Stimulated activated CD4-positive, alpha-beta T cell treated with anti-CD3 and anti-CD28 coated beads, Interleukin-1b, Interleukin-23, amount 100 ng/mL, for 24 hours (primary cell): ENCODE measurements at regions not wholly inside any gene's neighbourhood (a gene's known extent, or its start where the extent isn't known, plus 50 kb on each side); places are given as distances from the start of the nearest gene placed in this dataset.

Source experiments
- DNase-seq, 4 experiments: peaks; one replicate each; pipeline ENCODE4 v3.0.0-alpha.2; 2020; ENCODE audit warnings: low read depth in 4 of 4, low spot score in 1 of 4

DNA sequence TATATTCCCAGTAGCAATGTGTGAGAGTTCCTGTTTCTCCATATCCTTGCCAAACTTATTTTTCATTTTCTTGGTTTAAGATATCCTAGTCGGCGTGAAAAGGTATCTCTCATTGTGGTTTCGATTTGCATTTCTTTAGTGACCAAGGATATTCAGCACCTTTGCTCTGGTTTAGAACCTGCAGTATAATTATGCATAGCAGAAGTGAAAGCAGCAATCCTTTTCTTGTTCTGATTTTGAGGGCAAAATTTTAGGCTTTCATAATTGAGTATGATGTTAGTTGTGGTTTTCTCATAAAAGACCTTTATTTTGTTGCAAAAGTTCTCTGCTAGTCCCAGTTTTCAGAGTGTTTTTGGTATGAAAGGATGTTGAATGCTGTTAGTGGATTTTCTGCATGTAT lies 491.0 kb downstream of the FGF9 start:
- DNase-seq: no peak

DNA sequence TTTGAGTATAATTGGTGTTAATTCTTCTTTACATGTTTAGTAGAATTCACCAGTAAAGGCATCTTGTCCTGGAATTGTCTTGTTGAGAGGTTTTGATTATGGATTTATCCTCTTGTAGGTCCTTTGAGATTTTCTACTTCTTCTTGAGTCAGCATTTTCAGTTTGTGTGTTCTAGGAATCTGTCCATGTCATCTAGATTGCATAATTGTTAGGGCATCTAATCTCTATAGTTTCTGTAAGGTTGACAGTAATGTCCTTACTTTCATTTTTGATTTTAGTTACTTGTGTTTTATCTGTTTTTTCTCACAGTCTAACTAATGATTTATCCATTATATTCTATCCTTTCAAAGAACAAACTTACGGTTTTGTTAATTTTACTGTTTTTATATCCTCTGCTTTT lies 492.0 kb downstream of the FGF9 start:
- DNase-seq: no peak

DNA sequence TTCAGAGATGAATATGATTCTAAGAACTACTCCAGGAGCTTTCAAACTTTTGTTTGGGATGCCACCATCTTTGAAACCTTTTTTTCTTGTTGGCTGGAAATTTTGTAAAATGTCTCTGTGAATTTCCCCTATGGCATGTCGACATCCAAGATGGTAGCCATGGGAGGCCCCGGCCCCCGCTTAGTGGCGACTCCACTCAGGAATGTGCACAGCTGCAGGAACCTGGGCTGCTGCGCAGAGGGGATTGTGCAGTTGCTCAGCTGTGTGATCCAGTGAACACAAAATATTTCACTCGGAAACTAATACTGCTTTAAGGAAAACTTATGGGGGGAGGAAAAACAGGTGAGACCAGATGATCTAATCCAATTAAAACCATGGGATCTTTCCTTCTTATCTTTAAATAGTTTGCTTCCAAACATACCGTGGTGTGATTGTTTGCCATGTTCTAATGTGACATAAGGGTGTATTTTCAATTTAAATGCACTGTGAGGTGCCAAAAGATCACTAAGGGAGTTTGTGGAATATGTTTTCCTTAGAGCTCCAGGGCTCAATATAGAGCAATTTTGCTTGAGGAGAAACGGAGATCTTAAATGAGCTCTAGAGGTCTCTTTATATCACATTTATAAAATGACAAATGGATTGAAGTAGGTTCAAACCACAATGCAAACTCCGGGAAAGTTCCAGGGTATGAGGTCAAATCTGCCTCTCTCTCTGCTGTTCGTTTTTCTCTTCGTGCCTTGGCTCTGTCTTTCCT lies 497.7 kb downstream of the FGF9 start:
- no peak for DNase-seq

DNA sequence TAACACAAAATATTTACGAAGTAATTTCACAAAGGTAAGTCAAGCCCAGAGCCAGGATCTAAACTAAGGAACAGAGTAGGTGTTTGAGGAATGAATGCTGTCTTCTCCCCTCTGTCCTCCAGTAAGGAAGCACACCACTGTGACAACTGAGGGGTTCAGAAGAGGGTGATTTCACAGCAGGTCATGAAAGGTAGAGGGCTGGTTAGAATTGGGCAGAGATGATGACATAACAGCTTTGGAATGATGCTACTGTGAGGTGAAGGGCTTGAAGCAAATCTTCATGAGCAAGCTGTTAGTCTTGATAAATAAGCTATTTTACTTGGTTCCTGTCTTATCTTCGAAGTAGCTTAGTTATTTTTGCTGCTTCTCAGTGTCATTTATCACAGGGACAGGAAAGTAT lies 498.6 kb downstream of the FGF9 start:
- no peak for DNase-seq

DNA sequence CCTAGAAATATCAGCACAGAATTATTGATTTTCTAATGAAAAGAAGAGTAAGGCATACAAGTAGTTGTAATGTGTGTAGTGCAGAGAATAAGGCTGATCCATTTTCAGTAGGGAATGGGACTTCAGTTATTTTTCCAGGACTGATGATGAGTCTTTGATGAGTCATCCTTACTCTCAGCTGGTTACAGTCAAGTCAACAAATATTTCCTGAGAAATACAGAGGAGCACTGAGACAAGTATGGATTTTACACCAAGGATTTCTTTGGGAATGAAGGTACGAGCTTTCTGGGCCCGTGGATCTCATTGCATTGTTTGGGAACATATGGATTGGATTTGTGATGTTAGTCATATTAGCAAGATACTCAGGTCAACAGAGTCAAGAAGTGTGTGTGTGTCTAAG lies 502.7 kb downstream of the FGF9 start:
- no peak for DNase-seq

DNA sequence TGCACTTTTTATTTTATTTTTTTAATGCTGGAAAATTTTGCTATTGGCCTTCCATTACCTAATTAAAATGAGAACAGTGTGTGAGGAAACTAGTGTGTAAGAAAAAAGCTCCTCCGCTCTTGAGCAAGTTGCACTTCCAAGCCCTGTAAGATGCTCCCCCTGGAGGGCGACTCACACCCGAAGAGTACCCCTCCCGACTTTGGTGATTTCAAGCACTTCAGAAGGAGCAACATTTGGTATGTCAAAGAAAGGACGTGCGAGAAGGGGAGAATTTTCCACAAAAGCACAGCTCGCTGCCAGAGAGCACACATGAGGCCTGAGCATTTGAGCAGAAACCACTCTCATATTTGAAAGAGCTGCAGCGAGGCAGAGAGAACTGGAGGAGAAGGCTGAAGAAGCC lies 504.4 kb downstream of the FGF9 start:
- DNase-seq: no peak

DNA sequence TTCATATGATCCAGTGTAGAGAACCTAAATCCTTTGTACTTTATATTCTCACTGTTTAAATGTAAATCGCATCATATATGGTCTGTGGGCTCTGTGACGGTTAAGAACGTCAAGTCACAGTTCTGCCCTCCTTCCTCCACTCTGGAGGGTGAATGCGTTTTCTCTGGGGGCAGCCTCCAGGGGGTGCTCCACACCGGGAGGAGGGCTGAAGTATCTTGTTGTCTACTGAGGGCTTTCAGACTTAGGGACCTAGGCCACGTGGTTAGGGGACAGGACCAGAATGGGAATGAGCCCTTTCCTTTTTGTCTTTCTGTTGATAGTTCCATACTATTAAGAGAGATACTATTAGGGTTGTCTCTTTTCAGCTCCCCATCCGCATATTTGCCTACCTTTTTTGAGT lies 504.9 kb downstream of the FGF9 start:
- DNase-seq: no peak

DNA sequence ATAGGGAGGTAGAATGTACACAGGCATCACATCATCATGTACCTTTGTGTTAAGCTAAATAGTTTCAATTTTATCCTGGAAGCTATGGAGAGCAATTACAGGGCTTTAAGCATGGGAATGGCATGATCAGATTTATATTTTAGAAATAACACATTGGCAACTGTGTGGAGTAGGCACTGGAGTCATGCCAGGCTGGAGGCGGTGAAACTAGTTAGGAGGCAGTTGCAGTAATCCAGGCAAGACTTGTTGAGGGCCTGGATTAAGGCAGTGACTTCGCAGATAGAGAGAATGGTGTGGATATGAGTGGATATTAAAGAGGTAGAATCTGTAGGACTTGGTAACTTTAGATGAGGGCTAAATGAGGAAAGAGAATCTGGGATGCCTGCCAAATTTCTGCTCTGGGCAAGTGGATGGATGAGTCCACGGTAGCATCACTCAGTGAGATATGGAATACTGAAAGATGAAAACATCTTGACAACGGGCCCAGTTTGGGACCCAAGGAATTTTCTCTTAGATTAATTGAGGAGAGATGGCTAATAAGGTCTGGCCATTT lies 506.2 kb downstream of the FGF9 start:
- DNase-seq: no peak

DNA sequence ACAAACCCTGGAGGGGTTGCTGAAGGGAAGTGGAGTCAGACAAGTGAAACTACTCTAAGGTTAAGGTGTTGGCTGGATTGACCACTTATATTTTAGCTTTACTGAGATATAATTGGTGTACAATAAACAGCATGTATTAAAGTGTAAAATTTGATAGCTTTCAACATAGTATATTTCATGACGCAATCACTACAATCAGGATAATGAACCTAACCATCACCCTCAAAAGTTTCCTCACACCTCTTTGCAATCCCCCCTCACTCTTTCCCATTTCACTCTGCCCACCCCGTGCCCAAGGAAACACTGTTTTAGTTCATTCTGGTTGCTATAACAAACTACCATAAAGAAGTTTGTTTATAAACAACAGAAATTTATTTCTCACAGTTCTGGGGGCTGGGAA lies 508.0 kb downstream of the FGF9 start:
- DNase-seq: no peak

DNA sequence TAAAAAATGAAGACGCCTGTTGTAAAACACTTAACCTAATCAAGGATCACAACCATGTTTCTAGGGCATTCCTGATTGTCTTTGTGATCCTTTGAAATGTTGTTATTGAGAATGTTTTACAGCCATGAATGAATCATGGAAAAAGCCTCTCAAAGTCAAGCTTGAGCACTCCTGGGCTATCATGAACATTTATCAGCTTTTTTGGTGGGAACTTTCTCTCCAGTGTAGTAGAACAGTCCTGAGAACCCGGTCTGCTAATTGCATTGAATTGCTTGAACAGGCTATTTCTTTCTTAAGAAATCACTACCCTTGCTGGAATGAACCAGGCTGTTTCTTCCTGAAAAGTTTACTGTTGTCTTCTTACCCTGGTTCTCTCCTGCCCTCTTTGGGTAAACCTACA lies 516.5 kb downstream of the FGF9 start:
- no peak for DNase-seq

DNA sequence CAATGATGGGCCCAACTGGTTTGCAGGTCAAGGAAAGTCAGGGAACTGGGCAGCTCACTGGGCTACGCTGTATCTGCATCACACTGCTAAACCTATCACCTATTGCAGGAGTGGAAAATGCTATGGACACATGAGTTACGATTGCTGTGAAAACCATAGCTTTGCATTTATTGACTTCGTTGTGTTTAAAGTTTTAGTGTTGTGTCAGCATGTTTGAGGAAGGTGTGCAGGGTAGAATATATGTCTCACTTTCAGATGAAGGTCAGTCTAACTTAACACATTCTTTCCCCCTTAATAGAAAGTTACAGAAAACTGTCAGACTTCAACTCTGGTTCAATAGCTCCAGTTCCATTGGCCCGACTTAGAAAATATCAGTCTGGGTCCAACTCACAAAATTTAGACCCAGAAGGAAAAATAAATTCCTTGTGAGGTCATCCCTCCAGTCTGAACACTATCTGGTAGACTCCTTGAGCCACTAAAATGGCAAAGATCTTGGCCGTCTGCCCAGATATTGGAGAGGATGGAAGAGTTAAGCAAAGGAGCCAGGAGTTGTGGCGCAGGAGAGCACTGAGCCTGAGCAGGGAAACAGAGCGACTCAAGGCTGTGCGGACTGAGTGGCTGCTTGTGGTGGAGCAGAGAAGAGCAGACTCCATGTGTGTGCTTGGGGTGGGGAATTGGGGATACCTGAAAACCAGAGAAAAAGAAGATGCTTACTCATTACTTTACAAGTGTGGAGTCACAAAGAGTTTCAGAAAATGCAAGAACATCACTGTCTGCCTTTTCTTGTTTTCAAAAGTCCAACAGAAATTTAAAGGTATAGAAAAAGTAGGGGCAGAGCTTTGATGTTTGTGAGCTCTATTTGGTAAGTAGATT lies 518.5 kb downstream of the FGF9 start:
- no peak for DNase-seq

DNA sequence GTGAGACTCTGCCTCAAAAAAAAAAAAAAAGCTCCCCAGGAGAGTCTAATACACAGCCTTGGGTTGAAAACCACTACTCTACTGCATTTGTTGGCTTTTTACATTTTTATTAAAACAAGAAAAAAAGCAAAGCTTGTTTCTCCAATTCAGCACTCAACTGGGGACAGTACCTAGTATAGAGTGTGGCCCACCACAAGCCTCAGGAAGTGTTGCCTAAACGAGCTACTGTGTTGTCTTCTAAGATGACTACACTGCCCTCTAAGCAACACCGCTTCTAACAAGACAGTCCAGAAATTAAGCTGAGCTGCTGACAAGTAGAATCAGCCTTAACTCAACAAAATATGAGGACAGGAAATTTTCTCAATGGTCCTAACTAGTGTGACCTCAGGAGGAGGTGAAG lies 522.2 kb downstream of the FGF9 start:
- DNase-seq: no peak

DNA sequence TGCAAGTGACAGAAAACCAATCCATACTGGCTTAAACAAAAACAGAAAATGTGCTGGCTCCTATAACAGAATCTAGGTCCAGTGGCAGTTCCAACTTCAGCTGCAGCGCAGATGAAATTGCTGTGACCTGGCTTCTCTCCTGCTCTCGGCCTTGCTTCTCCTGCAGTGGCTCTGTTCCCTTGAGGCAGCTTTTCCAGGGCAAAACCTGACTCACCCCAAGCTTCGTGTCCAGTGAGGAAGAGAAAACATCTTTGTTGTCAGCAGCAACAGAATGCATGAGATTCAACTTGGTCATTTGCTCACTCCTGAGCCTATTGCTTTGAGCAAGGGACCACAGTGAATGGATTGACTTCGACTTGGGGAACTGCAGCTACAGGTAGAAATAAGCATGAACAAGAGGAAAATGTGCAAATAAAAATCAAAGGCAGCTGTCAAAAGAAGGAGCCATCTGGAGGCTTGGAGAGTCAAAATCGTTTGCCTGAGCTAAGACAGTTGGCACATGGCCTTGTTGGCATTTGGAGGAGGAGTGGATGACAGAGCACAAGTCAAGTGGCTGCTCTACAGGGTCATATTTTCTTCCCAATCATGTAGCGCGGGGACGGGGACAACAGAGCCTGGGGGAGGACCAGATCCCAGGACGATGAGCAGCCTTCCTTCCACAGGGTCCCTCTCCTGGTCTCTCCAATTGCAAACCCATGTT lies 523.4 kb downstream of the FGF9 start:
- DNase-seq: no peak

DNA sequence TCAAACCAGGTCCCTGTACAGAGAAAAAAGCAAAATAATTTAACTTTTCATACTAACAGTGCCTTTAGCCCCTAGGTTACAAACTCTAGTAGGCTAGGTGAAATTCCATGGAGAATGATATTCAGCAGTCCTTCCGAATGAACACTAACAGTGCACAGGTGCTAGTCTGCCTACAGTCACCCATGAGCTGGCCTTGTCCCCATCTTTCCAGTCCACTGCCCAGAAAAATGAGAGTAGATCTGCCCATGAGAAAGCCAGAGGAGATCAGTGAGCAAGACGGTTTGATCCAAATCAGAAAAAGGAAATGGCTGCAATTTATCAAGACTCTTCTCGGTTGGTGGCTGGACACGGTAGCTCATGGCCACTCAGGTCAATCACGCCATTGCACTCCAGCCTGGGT lies 524.9 kb downstream of the FGF9 start:
- DNase-seq: no peak

DNA sequence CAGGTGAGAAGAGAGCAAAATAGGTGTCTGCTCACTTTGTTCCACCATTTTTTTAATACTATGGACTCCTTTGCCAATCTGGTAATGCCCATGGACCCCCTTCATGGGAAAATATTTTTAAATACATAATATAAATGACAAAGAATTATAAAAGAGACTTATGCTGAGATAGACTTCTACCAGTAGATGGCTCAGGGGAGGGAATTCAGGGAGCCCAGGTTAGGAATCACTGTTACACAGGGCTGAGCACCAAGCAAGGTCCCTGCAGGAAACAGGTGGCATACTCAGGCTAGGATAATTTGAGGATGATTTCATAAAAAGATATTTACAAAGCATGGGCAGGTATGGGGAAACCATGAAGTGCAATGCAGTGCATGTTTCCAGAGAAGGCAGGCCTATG lies 525.9 kb downstream of the FGF9 start:
- DNase-seq: no peak

DNA sequence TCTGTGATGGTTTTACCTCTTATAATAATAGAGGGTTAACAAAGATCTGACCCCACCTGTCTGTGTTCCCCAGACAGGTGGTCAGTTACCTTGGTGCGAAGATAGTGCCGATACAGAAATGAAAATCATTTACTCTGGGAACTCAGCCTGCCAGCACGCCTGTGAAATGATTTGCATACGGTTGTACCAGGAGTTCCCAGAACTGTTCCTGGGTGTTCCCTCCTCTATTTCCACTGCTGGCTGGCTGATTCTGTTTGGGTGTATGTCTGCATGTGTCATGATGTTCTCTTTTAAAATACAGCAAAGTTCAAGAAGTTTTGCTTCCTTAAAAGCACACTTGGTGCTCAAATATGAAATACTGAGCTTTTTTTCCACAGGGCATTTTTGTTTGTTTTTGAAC lies 527.1 kb downstream of the FGF9 start:
- no peak for DNase-seq

DNA sequence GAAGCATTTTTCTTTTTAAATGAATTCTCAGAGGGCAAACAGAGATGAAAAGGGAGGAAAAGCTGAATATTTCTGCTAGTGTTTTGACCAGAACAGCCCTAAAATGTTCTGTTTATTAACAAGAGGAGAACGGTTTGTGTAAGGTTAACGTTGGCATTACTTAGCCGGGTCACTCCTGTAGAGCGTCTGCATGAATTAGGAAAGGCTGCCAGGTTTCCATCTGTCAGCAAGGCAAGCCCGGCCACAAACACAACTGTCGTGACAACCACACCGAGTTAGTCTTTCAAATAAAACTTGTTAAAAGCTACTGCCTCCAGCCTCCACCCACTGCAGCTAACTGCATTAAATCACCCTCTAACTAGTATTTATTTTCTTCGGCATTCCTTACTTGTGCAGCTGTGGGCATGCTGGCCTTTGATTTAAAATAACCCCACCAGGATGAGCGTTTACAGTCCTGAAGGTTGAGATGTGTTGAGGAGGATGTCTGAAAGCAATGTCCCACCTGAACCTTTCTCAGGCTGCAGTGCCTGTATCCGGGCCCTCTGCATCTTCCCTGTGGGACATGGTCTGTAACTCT lies 527.9 kb downstream of the FGF9 start:
- DNase-seq: no peak

DNA sequence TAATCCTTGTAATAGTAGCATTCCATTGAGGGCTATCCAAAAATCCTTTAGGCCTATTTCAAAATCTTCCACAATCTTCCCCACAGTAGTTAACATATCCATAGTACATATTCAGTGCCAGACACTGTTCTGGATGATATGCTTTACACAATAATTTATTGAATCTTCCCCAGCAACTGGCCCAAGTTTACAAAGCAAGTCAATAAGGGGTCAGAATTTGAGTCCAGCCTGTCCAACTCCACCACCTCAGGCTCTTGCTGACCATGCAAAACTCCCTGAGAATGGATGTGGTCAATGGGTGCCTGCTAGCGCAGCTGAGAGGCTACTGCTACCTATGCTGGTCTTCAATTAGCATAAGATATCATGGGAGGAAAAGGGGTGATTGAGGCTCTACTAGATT lies 529.6 kb downstream of the FGF9 start:
- DNase-seq: no peak

DNA sequence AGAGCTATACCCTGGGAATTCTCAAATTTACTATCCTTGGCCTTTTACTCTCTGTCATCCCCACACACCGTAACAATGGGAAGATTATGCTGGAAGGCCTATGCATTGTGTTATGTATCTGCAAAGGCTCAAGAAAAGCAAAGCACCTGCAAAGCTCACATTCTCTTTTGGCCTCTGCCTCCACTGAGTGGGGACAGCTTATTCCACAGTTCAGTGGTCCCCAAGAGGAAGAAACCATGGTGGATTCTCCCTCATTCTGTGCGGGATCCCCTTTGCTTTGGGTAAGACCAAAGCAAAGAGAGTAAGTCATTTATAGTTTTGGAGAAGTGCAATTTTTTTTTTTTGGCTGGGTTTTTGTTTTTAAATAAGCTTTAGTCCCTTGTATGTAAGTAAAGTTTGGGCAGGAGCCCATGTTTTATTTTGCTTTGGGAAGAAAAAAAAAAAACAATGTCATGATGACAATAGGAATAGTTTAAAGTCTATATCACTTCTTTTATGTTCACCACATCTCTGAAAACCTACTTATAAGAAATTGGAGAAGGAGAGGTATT lies 530.6 kb downstream of the FGF9 start:
- DNase-seq: no peak

DNA sequence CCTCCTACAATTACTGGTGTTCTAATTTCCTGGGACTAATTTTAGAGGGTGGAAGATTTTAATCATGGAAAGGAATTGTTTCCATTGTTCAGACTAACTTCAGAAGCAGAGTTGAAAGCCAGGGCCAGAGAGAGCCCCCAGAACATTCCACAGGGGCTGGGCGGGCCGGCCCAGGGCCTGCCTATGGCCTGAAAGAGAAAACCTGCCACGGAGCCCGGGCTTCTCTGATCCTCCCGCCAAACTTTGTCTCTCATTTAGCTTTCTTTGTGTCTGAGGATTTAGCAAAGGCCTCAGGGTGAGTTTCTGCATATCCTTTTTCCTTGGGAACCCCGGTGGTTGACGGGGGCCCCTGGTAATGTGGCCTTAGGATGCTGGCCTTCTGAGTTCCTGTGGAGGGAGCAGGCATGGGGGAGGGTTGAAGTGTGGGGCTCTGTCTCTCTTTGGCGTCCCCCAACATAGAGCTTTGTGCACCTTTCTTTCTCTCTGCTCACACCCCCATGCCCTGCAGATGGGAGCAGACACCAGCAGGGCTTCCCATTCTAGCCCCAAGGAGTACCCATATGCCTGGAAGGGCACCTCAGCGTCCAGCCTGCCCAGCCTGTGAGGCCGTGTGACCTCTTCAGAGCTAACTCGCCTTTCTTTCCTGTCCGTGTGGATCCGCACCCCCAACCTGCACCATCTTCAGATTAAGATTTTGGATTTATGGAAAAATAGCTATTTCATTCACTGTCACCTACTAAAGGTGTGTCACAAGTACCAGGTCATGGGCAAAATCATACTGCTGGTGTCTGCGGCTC lies 539.5 kb downstream of the FGF9 start:
- DNase-seq: no peak
